NK-92 (cell line): ENCODE measurements at regions not wholly inside any gene's neighbourhood (a gene's known extent, or its start where the extent isn't known, plus 50 kb on each side); places are given as distances from the start of the nearest gene placed in this dataset.
"Not testable (repeated sequence)": the region's sequence is repeated elsewhere in the genome, so short reads cannot be mapped to it uniquely, and the experiment has no call there.

Experiments used
- DNase-seq: peaks from one replicate; lab custom pipeline; 2025; ENCODE audit not compliant: unreplicated experiment; lab: John Stamatoyannopoulos, UW

DNA sequence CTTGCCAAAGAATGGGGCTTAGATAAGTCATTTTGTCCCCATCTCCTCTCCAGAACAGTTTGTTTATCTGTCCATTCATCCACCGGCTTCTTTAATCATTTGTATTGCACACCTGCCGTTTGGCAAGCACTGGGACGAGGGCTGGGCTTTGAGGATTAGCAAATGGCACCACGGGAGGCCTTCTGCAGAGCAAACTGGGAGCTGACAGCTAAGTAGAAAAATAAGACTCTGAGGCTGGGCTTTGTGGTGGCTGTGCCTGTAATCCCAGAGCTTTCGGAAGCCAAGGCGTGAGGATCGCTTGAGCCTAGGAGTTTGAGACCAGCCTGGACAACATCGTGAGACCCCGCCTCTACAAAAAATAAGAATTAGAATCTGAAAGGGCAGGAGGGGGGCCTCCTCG, 203.9 kb downstream of the NPIPB11 start:
- not testable (repeated sequence) for DNase-seq

DNA sequence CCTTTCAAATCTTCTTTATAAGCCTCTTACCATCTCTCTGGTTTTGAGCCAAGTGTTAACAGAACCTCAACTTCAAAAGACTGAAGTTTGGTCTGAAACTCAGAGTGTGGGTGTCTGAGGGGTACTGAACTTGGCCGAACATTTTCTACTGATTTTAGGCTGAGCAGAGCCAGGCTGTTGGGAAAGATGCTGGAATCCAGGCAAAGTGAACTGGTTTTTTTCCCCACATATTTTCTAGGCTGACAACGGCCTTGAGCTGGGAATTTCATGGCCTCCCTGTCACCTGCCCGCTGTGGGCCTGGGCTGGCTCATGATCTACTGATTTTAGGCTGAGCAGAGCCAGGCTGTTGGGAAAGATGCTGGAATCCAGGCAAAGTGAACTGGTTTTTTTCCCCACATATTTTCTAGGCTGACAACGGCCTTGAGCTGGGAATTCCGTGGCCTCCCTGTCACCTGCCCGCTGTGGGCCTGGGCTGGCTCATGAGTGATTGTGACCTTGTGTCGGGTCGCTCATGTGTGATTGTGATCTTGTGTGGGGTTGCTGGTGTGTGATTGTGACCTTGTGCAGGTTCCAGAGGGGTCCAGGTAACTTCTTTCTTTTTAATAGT, 204.4 kb downstream of the NPIPB11 start:
- not testable (repeated sequence) for DNase-seq

DNA sequence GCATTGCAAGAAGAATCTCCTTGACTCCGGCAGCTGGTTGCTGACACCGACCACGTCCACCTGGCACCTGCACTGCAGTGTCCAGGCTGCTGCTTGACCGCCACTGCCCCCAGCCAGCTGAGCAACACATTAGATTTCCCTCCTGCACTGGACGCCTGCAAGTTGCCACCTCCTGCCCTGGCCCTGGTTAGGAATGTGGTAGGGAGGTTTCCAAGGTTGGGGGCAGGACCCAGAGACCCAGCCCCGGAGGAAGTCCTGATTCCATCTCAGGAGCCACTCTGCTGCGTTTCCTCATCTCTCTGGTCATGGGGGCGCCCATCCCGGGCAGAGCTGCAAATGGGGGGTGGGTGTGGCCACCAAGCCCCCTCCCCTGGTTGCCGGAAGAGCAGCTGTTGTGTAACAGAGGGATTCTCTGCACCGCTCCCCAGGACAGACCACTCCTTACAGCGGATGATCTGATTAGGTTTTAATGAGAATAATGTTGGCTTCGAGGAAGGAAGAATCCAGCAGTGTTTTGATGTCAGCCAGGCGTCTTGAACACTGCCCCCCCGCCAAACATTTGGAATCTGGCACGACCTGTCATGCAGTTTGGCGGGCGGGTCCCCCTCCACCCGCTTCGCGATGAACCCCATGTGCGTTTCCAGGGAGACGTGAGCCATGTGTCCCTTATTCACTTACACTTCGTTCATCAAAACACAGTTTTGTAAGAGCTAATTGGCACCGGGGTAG, 205.1 kb downstream of the NPIPB11 start:
- not testable (repeated sequence) for DNase-seq

DNA sequence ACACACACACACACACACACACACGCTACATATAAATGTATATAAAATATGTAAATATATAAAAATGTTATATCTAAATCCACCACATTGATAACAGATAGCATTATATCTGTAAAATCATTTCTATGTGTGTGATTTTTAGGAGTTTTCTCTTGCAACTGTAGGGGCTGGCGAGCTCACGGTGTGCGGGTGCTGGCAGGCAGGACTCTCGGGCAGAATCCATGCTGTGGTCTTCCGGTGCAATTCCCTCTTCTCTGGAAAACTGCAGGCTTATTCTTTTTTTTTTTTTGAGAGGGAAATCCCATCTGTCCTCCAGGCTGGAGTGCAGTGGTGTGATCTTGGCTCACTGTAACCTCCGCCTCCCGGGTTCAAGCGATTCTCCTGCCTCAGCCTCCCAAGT, 205.8 kb downstream of the NPIPB11 start:
- not testable (repeated sequence) for DNase-seq

DNA sequence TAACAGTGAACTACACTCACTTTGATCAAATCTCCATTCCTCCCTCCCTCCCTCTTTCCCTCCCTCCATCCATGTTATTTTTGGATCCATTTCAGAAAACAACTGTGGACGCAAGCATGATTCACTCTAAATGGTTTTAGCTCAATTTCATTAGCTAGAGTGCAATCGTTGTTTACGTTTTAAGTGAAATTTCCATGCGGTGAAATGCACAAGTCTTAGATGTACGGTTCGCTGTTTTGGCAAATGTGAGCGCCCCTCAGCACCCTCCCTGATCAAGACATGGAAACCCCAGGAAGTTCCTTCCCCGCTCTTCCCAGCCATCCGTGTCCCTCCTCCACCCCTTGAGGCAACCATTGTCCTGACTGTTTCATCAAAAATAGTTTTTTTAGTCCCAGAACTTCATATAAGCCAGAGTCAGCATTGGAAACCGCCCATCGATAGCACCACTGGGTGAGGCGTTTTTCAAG, 206.3 kb downstream of the NPIPB11 start:
- DNase-seq = not testable (repeated sequence)

DNA sequence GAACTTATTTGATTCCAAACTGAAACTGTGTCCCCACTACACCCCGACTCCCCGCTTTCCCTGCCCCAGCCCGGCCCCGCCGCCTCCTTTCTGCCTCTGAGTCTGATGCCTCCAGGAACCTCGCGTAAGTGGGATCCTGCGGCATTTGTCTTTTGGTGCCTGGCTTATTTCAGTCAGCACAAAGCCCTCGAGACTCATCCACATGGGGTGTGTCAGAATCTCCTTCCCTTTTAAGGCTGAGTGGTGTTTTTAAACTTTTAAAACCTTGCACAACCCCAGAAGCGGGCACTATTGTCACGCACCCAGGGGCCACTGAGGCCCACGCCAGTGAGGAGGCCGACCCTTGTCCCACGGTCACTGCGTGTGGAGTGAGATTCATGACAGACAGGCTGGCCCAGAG, 206.9 kb downstream of the NPIPB11 start:
- not testable (repeated sequence) for DNase-seq

DNA sequence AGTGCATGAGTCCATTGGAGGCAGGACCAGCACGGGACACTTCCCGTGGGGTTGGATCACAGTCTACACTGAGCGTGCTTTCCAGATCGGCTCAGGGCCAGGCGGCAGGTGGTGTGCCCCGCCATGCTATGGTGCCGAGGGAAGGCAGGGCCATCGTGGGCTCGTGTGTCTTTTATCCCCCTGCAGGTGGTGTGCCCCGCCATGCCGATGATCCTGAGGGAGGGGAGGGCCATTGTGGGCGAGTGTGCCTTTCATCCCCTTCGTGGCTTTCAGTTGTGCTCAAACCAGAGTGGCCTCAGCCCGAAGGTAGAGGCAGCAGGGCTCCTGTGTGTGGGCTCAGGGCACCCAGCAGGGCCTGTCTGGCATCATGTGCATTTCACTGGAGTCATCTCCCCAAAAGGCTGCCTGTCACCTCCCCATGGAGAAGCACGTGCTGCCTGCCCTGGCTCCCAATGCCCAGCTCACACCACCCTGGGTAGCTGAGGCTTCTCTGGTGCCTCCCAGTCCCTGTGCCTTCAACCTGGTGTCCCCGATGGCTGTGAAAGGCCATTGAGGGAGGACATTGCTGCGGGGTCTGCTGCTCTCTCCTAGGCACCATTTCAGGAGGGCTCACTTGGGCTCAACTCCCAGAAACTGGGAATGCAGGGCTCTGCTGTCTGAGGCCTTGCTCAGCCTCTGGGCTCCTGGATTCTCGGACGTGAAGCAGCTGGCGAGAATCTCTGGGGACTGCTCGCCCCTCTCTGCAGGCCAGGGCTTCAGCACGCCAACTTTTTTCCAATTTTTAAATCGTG, 207.6 kb downstream of the NPIPB11 start:
- no peak for DNase-seq

DNA sequence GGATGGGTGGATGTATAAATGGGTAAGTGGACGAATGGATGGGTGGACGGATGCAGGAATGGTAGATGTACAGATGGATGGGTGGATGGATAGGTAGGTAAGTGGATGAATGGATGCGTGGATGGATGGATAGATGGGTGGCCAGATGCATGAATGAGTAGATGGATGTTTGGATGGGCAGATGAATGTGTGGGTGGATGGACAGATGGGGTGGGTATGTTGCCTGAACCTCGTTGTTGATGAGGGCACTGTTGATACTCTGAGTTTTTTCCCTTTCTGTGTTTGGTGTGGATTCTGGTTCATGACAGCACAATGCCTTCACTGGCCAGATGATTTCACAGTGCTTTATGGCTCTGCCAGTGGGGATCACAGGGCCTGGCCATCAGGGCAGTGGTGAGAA, 208.3 kb downstream of the NPIPB11 start:
- no peak for DNase-seq

DNA sequence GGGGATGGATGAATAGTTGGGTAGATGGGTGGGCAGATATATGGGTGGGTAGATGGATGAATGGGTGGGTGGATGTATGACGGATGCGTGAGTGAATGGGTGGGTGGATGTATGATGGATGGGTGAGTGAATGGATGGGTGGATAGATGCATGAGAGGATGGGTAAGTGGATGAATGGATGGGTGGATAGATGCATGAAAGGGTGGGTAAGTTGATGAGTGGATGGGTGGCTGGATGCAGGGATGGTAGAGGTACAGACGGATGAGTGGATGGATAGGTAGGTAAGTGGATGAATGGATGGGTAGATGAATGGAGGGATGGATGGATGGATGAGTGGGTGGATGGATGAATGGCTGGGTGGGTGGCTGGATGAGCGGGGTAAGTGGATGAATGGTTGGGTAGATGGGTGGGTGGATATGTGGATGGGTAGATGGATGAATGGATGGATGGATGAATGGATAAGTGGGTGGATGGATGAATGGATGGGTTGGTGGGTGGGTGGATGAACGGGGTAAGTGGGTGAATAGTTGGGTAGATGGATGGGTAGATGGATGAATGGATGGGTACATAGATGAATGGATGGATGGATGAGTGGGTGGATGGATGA, 208.9 kb downstream of the NPIPB11 start:
- not testable (repeated sequence) for DNase-seq

DNA sequence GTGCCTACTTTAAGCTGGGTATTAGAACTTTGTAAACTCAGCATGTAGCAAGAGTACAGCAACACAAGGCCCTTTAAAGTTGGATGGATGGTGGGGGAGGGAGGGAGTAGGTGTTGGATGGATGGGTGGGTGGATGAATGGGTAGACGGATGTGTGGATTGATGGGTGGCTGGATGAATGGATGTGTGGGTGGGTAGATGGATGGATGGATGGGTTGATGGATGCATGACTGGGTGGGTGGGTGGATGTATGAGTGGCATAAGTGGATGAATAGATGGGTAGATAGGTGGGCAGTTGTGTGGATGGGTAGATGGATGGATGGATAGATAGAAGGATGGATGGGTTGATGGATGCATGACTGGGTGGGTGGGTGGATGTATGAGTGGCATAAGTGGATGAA, 209.8 kb downstream of the NPIPB11 start:
- not testable (repeated sequence) for DNase-seq

DNA sequence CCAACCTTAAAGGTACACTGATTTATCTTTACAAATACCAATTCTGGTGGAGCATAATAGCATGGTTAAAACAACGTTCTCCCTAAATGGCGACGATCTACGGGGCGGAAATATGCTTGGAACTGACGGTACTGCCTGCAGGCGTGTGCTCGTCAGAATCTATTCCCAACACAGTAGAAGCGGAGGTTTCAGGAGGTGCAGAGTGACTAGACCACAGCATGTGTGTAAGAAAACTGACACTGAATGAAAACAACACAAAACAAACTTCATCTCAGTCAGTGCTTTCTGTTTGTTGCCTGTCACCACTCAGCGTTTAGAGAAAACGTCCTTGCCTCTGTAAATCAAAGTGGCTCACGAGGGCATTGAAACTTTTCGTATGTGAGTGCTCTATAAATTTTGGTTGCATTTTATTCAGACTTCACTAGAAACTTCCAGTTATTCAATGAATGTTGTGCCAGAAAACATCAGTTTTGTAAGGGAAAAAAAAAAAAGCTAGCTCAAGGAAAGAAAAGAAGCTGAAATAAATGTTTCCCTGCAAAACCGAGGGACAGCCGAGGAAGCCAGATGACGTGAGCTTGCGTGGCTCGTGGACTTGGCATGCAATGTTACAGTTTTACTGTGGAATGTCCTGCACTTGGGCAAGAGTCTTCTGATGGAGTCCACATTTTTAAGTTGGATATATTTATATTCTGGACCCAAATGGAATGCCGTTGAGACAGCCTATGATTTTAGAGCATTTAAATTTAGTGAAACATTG, 210.4 kb downstream of the LAT start:
- DNase-seq = not testable (repeated sequence)

DNA sequence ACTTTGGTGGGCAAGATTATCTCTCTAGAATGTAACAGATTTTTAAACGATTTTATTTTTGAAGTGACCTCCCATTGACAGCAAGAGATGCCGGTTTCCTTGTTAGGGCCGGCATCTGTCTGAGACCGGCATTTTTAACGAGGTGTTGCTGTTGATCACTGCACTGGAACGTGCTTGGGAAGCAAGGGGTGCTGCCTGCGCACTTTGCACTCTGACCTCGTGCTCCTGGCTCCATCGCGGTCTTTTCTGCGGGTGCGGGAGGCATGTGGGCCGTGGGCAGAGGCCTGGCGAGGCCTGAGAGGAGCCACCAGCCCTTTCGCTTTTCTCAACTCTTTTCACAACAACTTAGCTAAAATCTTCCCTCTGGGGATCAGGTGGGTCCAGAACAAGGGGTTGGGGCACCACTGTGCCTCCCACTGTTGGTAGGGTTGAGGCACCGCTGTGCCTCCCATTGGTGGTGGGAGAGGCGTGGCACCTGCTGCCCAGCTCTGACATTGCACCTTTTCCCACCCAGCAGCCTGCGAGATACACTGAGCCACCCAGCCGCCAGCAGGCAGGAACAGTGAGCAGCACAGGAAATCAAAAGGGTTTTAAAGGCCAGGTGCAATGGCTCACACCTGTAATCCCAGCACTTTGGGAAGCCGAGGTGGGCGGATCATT, 209.5 kb downstream of the LAT start:
- not testable (repeated sequence) for DNase-seq

DNA sequence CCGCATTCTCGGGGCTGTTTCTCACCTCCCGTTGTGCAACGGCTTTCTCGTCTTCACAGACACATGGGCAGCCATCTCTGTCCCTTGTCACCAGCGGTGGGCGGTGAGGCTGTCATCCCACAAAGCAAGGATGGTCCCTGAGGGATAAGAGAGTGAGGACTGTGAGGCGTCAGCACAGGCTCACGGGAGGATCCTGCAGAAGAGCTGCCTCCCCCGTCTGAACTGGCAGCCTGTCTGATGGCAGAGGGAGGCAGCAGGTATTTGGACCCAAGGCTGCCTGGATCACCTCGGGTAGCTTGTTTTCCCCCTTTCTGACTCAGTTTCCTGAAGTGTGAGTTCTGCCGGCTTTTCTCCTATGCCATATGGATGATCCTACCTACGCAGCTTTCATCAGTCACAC, 208.8 kb downstream of the LAT start:
- not testable (repeated sequence) for DNase-seq

DNA sequence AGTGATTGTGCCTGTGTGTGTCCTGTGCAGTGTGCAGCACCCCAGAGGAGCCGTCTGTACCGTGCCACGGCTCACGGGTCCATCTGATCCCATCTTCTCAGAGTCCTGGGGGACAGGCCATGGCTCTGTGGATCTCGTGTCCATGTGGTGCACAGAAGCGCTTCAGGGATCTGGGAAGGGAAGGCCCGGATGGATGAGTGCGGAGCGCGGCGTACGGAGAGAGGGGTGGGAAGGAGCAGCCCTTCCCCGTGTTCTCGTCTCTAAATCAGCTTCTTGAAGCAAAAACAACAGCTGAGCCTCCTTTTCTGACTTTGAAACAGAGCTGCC, 208.4 kb downstream of the LAT start:
- not testable (repeated sequence) for DNase-seq

DNA sequence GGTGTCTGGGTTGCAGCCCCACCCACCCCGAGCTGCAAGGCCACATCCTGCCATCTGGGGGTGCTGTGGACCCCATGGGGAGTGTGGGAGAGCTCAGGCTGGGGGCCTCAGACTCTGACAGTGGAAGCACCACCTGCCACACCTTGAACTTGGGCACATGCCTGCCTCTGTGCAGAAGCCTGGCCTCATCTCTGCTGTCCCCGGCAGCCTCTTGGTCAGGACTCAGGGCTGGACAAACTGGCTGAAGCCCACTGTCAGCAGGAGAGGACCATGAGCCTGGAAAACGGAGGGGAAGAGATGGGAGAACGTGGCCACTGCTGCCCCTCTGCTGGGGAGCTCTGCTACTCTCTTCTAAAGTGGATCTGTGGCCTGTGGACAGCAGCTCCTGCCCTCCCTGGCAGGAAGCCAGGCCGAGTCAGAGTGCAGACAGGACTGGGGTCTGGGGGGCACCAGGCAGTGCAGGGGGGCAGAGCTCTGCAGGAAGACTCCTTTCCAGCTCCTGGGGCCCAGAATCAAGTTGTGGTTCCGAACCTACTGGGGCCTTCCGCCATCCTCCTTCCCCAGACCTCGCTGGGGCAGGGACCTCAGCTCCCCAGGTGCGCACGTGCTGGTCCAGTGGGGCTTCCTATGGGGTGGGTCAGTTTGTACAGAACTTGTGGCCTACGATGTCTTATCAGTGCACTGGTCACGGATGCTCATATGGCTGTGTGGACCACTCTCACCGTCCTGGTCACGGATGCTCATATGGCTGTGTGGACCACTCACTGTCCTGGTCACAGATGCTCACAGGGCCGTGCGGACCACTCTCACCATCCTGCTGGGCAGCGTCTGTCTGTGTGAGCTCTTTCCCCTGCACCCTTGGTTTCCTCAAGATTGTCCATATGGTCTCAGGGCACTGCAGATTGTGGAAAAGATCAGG, 207.7 kb downstream of the LAT start:
- no peak for DNase-seq

DNA sequence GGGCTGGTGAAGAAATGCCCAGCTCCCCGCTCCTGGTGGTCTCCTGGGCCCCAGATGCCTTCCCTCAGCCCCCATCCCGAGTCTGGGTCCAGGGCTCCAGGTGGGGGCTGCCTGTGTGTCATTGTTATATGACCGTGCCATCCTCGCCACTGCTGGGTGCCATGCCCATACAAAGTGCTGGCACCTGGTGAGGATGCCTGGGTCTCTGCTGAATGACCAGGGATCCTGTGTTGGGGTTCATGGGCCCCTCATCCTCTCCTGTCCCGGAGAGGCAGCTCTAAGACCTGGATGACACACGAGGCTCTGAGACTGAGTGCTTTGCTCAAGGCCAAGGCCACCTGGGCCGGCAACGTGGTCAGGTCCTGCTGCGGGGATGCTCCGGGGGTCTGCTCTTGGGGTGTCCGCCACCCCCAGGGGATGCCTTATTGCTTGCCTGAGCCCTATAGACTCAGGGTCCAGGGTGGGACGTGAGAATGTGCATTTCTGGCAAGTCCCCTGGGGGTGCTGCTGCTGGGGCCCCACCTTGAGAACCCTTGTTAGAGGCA, 206.9 kb downstream of the LAT start:
- not testable (repeated sequence) for DNase-seq

DNA sequence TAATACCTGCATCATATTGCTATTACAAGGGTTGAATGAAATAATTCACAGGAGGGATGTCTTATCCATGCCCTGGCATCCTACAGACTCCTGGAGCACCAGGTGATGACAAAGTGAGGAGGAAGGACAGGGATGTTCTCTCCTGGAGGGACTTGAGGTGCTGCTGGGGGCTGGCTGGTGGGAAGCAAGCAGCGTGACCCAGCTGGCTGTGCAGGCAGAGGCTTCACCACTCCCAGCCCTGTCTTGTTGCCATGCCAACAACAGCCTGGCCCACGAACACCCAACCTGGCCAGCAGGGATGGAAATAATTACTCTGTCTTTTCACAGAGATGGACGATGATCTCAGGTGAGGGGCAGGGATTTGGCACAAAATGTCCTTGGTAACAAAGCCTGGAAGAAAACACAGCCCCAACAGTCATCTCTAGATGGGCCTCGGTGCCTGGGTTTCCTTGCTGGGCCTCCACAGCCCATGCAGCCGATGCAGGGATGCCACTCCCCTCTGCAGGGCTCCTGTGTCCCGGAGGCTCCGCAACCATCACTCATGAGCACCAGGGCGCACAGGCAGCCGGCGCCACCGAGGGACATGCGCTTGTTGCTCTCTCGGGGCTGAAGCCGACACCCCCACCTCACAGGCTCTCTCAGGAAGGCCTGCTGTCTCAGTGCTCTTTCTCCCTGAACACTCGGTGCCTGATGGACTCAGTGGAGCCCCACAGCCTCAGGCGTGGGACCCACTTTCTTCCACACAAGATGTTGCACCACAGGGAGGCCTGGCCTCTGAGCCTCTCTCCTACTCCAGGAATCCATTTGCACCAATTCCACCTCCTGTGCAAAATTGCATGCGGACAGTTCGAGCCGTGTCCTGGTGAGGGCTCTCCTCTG, 205.9 kb downstream of the LAT start:
- DNase-seq = not testable (repeated sequence)

DNA sequence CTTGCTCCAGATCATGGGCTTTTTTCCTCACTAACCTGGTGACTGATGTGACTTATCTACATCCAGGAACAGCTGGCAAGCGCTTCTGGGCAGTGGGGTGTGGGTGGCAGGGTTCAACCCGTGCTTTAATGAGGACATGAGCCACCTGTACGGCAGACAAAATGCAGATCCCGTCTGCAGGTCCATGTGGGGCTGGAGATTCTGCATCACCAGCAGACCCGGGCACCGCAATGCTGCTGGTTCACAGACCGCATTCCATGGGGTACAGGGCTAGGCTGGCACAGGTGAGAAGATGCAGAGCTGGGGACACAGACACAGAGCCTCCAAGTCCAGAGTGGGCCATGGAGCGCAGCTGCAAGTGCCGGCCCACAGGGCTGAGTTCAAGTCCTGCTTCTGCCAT, 204.0 kb downstream of the LAT start:
- DNase-seq = not testable (repeated sequence)
